ENCODE measurements at regions not wholly inside any gene's neighbourhood (a gene's known extent, or its start where the extent isn't known, plus 50 kb on each side); places are given as distances from the start of the nearest gene placed in this dataset.

GRCh38 chr7:346116-346898 is 56.3 kb downstream of the FOXL3 start:
- H3K9me3 ChIP-seq (ENCODE audit: control insufficient read depth in 4 of 4, insufficient read depth in 3 of 4, low read length in 3 of 4) = no peaks in the 10 kb centered on the region
- H3K27ac ChIP-seq (ENCODE audit: low read depth in 1 of 2, low read length in 1 of 2) = no peak overlapping the region
- H3K4me1 ChIP-seq (ENCODE audit: control insufficient read depth in 5 of 5, insufficient read depth in 5 of 5, low read length in 5 of 5) = peaks cover 0 to 26% (median 0%) of the 10 kb centered on the region in 5 donors
- no peak overlapping the region for H3K4me3 ChIP-seq
- WGBS, 2 donors = 92% methylated on average over 48 to 60 of the region's 60 CpGs
- ATAC-seq (ENCODE audit: insufficient read depth, low FRiP score) (no peak), DNase-seq (no peak)
- H3K9ac ChIP-seq (ENCODE audit: insufficient read depth in 1 of 2, low read length in 2 of 2) = no peak overlapping the region
- H3K27me3 ChIP-seq (ENCODE audit: control insufficient read depth in 3 of 3, insufficient read depth in 3 of 3, low read length in 2 of 3) = no peaks in the 10 kb centered on the region
- TF ChIP-seq CTCF (IDR thresholded peaks at IDR 0.05; ENCODE audit: control extremely low read depth, extremely low read depth) = no peak
- H3K36me3 ChIP-seq (ENCODE audit: control insufficient read depth in 4 of 4, insufficient read depth in 4 of 4, low read length in 4 of 4) = no peaks in the 10 kb centered on the region

- no peak overlapping the region for H3K27ac ChIP-seq (ENCODE audit: low read depth in 1 of 2, low read length in 1 of 2)
- 93 to 96% methylated on average over 20 of the region's 20 CpGs for WGBS, 2 donors
- H3K9ac ChIP-seq (ENCODE audit: insufficient read depth in 1 of 2, low read length in 2 of 2) = no peak overlapping the region
- ATAC-seq (ENCODE audit: insufficient read depth, low FRiP score) = no peak
- DNase-seq = no peak
- H3K4me3 ChIP-seq = no peak overlapping the region
- H3K27me3 ChIP-seq (ENCODE audit: control insufficient read depth in 3 of 3, insufficient read depth in 3 of 3, low read length in 2 of 3) = no peaks in the 10 kb centered on the region
- no peaks in the 10 kb centered on the region for H3K9me3 ChIP-seq (ENCODE audit: control insufficient read depth in 4 of 4, insufficient read depth in 3 of 4, low read length in 3 of 4)
- TF ChIP-seq CTCF (IDR thresholded peaks at IDR 0.05; ENCODE audit: control extremely low read depth, extremely low read depth) = no peak
- H3K36me3 ChIP-seq (ENCODE audit: control insufficient read depth in 4 of 4, insufficient read depth in 4 of 4, low read length in 4 of 4) = no peaks in the 10 kb centered on the region
- H3K4me1 ChIP-seq (ENCODE audit: control insufficient read depth in 5 of 5, insufficient read depth in 5 of 5, low read length in 5 of 5) = peaks cover 0 to 24% (median 4%) of the 10 kb centered on the region in 5 donors
Observed at GRCh38 chr7:347001-347590, 57.1 kb downstream of the FOXL3 start.

GRCh38 chr7:347644-348479 is 57.9 kb downstream of the FOXL3 start:
- Histone ChIP-seq H3K27me3 (ENCODE audit: control insufficient read depth in 3 of 3, insufficient read depth in 3 of 3, low read length in 2 of 3) (no peaks in the 10 kb centered on the region), H3K9ac (ENCODE audit: insufficient read depth in 1 of 2, low read length in 2 of 2) (no peak overlapping the region)
- 95% methylated on average over 29 of the region's 29 CpGs for WGBS, 2 donors

More at GRCh38 chr7:347644-348479, 57.9 kb downstream of the FOXL3 start:
- Histone ChIP-seq H3K27ac (ENCODE audit: low read depth in 1 of 2, low read length in 1 of 2) (no peak overlapping the region), H3K9me3 (ENCODE audit: control insufficient read depth in 4 of 4, insufficient read depth in 3 of 4, low read length in 3 of 4) (no peaks in the 10 kb centered on the region), H3K36me3 (ENCODE audit: control insufficient read depth in 4 of 4, insufficient read depth in 4 of 4, low read length in 4 of 4) (no peaks in the 10 kb centered on the region), H3K4me3 (no peak overlapping the region), H3K4me1 (ENCODE audit: control insufficient read depth in 5 of 5, insufficient read depth in 5 of 5, low read length in 5 of 5) (peaks cover 0 to 18% (median 4%) of the 10 kb centered on the region in 5 donors)
- ATAC-seq (ENCODE audit: insufficient read depth, low FRiP score) = no peak
- no peak for TF ChIP-seq CTCF (IDR thresholded peaks at IDR 0.05; ENCODE audit: control extremely low read depth, extremely low read depth)
- DNase-seq = no peak

Measured in lung (tissue), 11 donors.